ENCODE measurements at regions not wholly inside any gene's neighbourhood (a gene's known extent, or its start where the extent isn't known, plus 50 kb on each side); places are given as distances from the start of the nearest gene placed in this dataset.

- no peak for DNase-seq (ENCODE audit: low read depth)
Observed at GRCh38 chr3:72372161-72372560, 476.1 kb downstream of the SHQ1 start.

- no peak for DNase-seq (ENCODE audit: low read depth)
Observed at GRCh38 chr3:72371431-72371830, 476.8 kb downstream of the SHQ1 start.

DNA sequence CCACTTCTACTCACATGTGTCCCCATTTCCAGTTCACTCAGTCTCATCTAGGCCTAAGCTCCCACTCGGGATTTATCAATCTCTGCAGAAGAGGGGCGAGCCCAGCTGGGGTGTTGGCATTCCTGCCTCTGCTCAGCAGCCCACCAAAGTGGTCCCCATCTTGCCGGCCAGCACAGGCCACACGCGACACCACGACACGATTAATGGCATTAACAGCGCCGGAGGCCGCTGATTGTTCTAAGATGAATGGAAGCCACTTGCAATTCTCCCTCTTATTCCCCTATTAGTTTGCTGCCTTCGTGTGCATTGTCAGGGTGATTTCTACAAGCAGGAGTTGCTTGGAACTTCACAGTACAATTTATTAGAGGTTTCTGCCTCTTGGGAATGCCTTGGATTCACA is 477.3 kb downstream of the SHQ1 start:
- DNase-seq (ENCODE audit: low read depth): no peak

GRCh38 chr3:72369681-72370080 is 478.6 kb downstream of the SHQ1 start:
- no peak for DNase-seq (ENCODE audit: low read depth)

- no peak for DNase-seq (ENCODE audit: low read depth)
Observed at GRCh38 chr3:72368331-72368975, 479.8 kb downstream of the SHQ1 start.

- no peak for DNase-seq (ENCODE audit: low read depth)
Observed at GRCh38 chr3:72361990-72362389, 486.3 kb downstream of the SHQ1 start.

DNA sequence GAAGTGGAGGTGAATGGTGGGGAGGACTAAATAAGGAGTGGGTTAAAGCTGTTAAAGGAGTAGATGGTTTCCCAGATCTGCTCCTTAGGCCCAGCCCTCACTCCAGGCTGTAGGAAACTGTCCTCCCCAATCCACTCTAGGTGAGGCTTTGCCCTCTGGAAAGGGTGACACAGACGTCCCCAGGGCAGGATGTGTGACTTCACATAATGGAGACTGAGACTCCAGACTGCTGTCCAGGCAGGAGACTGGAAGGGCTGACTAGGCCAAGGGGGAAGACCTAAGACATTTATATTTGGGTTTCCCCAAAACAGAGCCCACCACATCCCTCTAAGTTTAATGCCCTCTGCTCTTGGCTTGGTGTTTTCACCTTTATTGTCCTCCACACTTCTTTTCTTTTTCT is 488.5 kb downstream of the SHQ1 start:
- no peak for DNase-seq (ENCODE audit: low read depth)

DNA sequence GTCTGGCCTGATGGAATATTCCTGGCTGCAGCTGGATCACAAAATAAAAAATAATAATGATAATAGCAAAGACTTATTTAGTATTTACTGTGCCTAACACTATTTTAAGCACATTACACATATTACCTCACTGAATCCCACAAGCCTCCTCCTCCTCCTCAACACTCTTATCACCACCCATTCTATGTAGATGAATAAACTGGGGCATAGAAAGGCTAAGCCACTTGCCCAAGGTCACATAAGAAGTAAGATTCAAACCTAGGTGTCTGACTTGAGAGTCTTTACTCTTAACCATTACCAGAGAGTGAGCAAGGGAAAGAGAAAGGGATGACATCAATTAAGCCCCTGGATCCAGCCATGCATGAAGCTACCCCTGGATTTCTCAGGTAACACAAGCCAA is 493.1 kb downstream of the SHQ1 start:
- no peak for DNase-seq (ENCODE audit: low read depth)

DNA sequence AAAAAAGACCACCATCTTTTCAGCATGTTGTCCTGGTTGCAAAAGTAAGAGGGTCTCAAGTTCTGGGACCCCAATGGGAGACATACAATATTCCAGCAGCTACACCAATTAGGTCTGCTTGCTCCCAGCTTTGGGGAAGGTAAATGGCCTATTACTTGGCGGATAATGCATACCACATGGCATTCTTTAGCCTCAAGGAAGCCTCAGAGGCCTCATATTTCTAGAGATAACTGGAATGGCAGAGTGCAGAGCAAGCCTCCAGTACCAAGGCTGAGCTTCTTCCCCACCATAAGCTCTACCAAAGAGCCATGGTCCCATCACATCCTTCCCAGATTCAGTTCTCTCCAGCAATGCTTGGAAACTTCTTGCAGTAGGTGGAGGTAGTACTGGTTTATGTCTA is 493.8 kb downstream of the SHQ1 start:
- no peak for DNase-seq (ENCODE audit: low read depth)

DNA sequence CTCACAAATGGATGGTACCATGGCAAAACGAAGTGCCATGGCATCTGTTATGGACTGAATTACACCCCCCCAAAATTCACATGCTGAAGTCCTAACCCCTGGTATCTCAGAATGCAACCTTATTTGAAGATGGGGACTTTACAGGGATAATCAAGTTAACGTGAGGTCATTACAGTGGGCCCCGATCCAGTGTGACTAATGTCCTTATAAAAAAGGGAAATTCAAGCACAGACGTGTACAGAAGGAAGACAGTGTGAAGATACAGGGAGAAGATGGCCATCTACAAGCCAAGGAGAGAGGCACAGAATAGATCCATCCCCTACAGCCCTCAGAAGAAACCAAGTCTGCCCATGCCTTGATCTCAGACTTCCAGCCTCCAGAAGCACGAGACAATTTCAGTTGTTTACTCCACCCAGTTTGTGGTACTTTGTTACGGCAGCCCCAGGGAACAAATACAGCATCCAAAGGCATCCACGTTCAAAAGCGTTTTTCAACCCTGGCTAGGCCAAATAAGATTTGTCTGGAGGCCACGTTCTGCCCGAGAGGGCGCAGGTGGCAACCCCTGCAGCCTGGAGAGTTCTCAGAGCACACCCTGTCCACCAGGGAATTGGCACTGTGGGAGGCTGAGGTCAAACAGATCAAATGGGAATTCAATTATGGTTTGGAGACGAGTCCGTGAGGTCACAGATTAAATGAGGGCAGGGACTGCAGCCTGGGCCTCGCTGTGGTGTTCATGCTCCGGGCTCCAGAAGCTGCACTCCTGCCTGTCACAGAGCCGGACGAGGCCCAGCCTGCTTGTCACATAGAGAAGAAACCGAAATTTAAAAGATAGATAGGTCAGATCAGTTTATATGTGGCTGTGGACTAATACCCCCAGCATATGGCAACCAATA is 494.8 kb downstream of the SHQ1 start:
- DNase-seq (ENCODE audit: low read depth): no peak

- no peak for DNase-seq (ENCODE audit: low read depth)
Observed at GRCh38 chr3:72352176-72352575, 496.1 kb downstream of the SHQ1 start.

GRCh38 chr3:72351536-72351935 is 496.7 kb downstream of the SHQ1 start:
- no peak for DNase-seq (ENCODE audit: low read depth)

DNA sequence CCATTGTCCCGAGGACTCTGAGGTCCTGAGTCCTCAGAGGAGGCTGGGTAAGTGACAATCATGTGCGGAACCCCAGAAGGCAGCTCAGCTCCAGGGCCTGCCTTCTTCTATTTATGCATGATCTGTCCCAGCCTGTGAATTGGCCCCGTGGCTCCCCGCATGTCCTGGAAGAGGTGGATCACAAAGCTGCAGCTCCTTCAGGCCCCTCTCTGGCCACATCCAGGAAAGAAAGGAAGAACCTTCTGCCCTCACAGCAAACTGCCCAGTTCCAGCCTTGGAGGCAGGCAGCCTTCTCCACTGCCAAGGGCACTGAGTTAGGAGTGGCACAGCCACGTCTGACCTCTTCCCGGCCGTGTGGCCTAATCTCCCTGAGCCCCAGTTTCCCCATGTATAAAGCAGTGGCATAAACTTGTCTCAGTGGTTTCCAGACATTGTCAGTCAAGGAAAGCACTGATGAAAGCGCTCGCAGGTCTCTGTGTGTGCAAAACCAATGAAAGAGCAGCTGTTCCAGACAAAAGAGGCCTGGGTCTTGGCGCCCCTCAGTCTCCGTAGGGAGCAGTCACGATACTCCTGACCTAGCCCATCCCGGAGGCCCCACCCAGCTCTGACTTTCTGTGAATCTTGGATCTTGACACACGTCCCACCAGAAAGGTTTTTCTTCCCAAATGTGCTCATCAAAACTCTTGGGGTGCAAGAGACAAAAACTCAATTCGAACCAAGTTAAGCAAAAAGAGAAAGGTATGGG is 497.3 kb downstream of the SHQ1 start:
- DNase-seq (ENCODE audit: low read depth): no peak

GRCh38 chr3:72348357-72348756 is 499.9 kb downstream of the SHQ1 start:
- no peak for DNase-seq (ENCODE audit: low read depth)

DNA sequence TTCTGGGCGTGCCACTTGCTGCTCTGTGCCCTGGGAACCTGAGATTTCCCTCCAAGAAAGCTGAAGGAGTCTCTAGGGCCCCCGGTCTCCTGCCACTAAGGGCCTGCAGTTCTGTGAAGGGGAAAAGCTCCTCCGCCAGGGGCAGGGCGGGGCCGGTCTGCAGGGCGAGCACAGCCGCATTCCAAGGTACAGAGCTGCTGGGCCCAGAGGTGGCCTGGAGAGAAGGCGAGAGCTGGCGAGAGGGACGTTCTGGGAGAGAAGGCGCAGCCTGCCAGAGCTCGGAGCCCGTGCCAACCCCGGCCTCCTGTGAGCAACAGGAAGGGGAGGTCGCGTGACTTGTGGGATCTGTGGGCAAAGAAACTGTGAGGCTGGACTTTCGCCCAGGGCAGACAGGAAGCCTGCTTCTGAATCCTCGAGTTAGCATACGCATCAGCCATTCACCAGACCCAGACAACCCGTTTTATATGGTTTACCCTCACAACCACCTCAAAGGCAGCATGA is 500.4 kb downstream of the SHQ1 start:
- peak; percentile 32 for DNase-seq (ENCODE audit: low read depth)

DNA sequence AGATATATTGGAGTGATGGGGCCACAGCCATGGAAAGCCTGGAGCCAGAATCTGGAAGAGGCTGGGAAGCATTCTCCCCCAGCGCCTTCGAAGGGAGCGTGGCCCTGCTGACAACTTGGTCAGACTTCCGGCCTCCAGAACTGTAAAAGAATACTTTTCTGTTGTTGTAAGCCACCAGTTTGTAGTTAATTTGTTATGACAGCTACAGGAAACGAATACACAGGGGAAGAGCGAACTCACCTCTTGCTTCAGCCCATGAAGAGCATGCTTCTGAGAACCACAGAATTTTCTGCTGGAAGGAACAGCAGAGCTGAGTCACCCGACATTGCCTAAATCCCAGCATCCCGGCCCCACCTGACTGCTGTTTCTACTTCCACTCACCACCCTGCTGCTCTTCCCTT is 501.7 kb downstream of the SHQ1 start:
- no peak for DNase-seq (ENCODE audit: low read depth)

DNA sequence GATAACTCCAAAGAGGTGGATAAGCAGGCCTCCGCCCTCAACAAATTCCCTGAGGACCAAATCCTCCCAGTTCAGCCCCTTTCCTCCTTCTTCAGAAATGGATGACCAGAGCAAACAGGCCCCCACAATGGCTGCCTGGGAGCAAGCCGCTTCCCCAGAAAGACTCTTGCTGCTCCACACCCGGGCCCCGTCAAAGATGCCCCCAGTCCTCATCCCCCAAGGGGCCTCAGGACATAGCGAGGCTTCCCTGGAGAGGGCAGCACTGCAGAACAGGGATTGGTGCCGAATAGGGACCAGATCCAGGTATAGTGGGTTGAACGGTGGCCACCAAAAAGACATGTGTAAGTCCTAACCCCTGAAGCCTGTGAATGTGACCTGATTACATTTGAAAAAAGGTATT is 502.3 kb downstream of the SHQ1 start:
- DNase-seq (ENCODE audit: low read depth): no peak

GRCh38 chr3:72345237-72345878 is 502.9 kb downstream of the SHQ1 start:
- no peak for DNase-seq (ENCODE audit: low read depth)

DNA sequence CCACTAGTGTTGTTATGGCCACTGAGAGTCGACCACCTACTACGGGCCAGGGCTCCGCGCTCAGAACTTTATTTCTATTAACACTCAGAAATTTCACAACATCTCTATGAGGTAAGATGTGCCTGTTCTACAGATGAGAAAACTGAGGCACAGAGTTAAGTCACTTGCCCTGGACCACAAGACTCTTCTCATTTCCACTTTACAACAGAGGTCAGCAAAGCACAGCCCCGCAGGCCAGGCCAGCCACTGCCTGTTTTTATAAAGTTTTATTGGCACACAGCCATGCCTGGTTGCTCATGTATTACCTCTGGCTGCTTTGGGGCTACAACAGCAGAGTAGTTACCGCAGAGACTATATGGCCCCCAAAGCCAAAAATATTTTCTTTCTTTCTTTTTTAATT is 503.6 kb downstream of the SHQ1 start:
- no peak for DNase-seq (ENCODE audit: low read depth)

- DNase-seq (ENCODE audit: low read depth): no peak
Observed at GRCh38 chr3:72344236-72344635, 504.0 kb downstream of the SHQ1 start.

GRCh38 chr3:72343078-72343477 is 505.2 kb downstream of the SHQ1 start:
- peak; percentile 24 for DNase-seq (ENCODE audit: low read depth)

DNA sequence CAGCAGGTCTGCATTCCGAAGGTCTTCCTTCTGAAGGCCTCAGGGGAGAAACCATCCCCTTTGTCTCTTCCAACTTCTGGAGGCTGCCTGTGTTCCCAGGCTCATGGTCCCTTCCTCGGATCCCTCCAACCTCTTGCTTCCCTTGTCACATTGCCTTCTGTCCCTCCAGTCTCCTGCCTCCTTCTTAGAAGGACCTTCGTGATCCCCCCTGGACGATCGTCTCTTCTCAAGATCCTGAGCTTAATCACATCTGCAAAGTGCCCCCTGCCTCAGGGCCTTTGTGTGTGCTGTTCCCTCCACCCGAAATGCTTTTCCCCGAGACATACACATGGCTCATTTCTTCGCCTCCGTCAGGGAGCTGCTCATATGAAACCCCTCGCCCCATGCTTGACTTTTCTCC is 505.8 kb downstream of the SHQ1 start:
- DNase-seq (ENCODE audit: low read depth): no peak

Measured in stimulated activated CD4-positive, alpha-beta T cell treated with anti-CD3 and anti-CD28 coated beads, Interleukin-2, amount 100 ng/mL, for 4 hours (primary cell).